NCI-H128 (cell line): ENCODE measurements at regions not wholly inside any gene's neighbourhood (a gene's known extent, or its start where the extent isn't known, plus 50 kb on each side); places are given as distances from the start of the nearest gene placed in this dataset.
"Not testable (repeated sequence)": the region's sequence is repeated elsewhere in the genome, so short reads cannot be mapped to it uniquely, and the experiment has no call there.

Source experiments
- DNase-seq: peaks from one replicate; lab custom pipeline; 2025; ENCODE audit not compliant: unreplicated experiment; lab: John Stamatoyannopoulos, UW

DNA sequence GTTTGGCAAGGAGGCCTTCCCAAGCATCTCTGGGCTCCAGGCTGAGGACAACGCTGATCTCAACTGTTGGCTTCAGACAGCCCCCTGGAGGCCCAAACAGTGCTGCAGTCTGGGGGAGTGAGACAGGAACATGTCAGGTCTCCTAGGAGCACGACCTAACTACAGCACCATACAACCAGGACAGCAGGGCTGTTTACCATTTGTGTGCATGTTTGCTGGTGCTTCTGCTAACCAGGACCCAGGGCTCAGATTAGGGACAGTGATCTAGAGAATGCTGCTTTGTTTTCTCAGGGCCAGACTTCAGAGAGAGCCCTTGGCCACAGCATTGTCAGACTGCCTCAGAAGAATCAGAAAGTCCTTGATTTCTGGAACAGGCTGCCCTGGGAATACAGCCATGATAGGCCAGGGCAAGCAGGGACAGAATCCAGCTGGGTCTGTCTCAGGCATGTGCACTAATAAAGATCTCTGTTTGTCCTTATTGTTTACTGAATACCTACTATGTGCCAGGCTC lies 126.5 kb downstream of the VPREB1 start:
- DNase-seq = no peak

- DNase-seq = no peak
Measured at GRCh38 chr22:22372086-22372485, 127.5 kb downstream of the VPREB1 start.

DNA sequence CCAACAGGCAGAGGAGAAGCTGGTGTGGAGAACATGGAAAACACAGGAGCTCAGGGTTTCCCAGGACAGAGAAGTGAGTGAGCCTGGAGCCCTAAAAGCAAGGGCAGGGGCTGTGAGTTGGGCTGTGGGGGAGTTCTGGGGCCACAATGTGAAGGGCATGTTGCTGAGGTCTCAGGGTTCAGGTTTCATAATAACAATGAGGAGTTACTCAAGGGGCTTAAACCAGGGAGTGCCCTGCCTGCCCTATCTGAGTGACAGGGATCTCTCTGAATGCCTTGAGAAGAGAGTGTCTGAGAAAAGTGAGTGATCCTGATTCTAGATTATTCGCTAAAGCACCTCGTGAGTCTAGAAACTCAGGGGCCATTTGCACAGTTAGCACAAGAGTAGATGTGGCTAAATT lies 129.6 kb downstream of the VPREB1 start:
- DNase-seq = no peak

DNA sequence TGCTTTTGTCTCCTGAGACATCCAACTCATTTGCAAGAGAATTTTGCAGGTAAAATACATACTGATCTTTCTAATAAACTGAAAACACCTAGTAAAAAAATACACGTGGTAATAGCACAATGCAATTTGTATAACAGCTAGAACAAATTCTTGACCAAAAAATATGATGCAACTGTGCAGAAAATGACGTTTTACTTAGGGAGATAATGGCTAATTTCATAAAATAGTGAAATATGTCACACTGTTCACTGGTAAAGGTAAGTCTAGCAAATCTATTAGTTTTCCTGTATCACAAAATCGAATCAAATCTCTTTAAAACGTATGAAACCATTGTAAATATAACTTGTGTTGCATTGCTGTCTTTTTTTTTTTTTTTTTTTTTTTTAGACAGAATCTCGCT lies 130.0 kb downstream of the VPREB1 start:
- no peak for DNase-seq

DNA sequence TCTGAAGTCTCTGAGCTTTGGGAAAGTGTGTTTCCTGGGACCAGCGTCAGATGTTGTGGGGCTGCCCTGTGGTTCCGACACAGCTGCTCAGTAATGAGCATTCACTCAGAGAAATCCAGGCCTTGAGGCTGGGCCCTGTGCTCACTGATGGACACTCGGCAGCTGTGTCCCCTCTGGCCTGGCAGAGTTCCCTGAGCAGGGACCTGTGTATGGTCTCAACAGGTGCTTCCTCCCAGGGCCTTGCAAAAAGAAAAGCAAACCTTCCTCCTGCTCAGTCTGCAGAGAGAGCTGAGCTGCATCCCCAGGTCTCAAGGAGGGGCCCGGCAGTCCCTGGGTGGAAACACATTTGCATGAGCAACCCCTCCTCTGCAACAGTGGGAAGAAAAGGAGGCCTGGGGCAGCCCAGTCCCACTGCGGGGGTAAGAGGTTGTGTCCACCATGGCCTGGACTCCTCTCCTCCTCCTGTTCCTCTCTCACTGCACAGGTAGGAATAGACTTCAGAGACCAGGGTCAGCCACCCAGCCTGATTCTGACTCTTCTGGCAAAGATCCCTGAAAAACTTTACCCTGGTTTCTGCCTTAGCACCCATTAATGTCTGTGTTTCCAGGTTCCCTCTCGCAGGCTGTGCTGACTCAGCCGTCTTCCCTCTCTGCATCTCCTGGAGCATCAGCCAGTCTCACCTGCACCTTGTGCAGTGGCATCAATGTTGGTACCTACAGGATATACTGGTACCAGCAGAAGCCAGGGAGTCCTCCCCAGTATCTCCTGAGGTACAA lies 131.2 kb downstream of the VPREB1 start:
- no peak for DNase-seq

DNA sequence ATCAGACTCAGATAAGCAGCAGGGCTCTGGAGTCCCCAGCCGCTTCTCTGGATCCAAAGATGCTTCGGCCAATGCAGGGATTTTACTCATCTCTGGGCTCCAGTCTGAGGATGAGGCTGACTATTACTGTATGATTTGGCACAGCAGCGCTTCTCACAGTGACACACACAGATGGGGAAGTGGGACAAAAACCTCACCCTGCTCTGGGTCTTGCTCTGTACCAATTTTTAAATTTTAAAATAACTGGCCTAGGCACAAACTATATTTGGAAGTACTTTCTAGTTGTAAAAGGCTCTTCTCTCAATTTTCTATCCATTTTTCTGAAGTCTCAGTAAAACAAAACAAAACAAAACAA lies 131.7 kb downstream of the VPREB1 start:
- DNase-seq = no peak

GRCh38 chr22:22376884-22377283 lies 131.7 kb downstream of the ZNF280B start:
- not testable (repeated sequence) for DNase-seq

- no peak for DNase-seq
Measured at GRCh38 chr22:22377335-22377734, 131.2 kb downstream of the ZNF280B start.

- no peak for DNase-seq
Measured at GRCh38 chr22:22378446-22379415, 129.8 kb downstream of the ZNF280B start.

GRCh38 chr22:22380098-22381030 lies 128.2 kb downstream of the ZNF280B start:
- DNase-seq = no peak

GRCh38 chr22:22381292-22381691 lies 127.2 kb downstream of the ZNF280B start:
- DNase-seq = not testable (repeated sequence)

DNA sequence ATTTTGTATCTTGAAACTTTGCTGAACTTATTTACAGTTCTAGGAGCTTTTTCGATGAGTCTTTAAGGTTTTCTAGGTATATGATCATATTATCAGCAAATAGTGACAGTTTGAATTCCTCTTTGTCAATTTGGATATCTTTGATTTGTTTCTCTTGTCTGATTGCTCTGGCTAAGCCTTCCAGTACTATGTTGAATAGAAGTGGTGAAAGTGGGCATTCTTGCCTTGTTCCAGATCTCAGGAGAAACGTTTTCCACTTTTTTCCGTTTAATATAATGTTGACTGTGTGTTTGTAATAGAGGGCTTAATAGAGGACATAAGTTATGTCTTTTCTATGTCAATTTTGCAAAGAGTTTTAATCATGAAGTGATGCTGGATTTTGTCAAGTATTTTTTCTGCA lies 124.3 kb downstream of the ZNF280B start:
- DNase-seq = no peak

- DNase-seq = no peak
Measured at GRCh38 chr22:22384668-22385244, 123.8 kb downstream of the ZNF280B start.

DNA sequence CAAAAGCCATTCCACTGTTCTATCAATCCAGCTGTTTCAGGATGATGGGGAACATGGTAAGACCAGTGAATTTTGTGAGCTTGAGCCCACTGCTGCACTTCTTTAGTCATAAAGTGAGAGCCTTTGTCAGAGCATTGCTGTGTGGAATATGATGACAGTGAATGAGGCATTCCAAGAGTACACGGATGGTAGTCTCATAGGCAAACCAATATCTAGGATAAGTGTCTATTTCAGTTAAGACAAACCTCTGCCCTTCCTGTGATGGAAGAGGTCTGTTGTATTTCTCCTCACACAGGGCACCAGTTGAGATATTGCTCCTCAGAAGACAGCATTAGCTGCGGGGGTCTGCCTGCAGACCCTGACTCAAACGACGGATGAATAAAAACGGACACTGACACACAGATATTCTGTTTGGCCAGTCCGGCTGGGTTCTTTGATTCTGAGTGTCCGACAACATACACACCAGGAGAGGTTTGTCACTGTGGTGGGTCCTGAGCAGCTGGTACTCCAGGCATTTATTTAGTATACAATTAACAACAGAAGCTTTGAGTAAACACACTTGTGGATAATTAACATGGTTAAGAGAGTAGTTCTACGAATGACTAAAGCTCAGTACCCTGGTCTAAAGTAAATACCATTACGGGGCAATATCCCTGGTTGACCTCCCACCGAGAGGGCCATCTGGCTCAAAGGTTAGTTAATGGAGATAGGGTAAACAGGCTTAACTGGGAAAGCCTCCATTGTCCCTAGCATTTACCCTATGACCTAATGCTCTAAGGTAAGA lies 121.7 kb downstream of the ZNF280B start:
- DNase-seq = peak; percentile 24

- no peak for DNase-seq
Measured at GRCh38 chr22:22387386-22387736, 121.2 kb downstream of the ZNF280B start.

- DNase-seq = no peak
Measured at GRCh38 chr22:22388090-22388489, 120.5 kb downstream of the ZNF280B start.

DNA sequence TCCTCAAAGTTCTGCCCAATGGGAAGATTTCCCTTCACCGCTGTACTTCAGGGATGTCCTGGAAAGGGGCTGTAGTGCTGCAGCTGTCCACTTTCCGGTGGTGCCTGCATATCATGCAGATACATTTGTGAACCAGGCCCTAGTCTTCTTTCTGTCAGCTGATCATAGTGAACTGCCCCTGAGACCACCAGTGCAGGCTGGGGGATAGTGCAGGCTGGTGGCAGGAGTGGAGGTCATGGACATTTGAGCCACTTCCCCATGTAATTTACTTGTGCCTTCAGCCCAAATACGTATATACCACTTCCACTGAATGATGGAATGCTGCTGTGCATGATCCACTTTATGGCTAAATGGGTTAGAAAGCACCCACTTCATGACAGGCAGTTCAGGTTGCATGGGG lies 120.0 kb downstream of the ZNF280B start:
- DNase-seq = no peak

- DNase-seq = no peak
Measured at GRCh38 chr22:22389467-22389866, 119.1 kb downstream of the ZNF280B start.

DNA sequence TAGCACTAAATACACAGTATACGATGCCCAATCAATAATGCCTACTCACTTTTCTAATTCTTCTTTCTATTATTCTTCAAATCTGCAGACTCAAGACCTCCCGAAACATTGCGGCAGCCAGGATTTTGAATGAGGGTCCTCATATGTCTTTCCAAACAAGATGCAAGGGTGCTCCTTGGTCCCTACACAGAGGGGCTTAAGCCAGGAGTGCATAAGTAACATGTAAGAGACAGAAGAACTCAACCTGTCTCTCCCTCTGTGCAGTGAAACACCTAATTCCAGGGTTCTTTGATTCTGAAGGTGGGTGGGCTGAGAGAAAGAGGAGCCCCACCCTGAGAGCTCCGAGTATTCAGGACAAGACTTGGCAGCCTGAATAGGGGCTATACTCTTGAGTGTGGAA lies 117.6 kb downstream of the ZNF280B start:
- DNase-seq = no peak

- no peak for DNase-seq
Measured at GRCh38 chr22:22391543-22391942, 117.0 kb downstream of the ZNF280B start.
